ENCODE measurements at regions not wholly inside any gene's neighbourhood (a gene's known extent, or its start where the extent isn't known, plus 50 kb on each side); places are given as distances from the start of the nearest gene placed in this dataset.

DNA sequence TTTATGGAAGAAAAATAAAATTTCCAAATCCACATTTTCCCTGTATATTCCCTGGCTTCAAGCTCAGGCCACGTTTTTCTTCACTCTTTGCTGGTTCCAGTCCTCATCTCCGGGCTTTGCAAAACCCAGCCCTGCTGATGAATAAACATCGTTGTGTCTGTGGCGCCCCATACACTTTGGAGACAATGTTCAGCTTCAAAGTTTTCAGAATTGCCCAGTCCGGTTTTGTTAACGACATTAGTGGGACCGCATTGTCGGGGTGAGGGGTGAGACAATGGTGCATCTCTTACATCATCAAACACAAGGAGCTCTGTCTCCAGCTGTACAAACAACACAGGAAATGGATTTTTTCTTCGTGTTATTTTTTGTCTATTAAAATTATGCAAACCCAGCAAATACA lies 53.4 kb upstream of the HTATIP2 start:
- no peak for TF ChIP-seq POLR2A (IDR thresholded peaks at IDR 0.05)
- TF ChIP-seq CTCF (IDR thresholded peaks at IDR 0.05): no peak
